ENCODE measurements at regions not wholly inside any gene's neighbourhood (a gene's known extent, or its start where the extent isn't known, plus 50 kb on each side); places are given as distances from the start of the nearest gene placed in this dataset.

DNA sequence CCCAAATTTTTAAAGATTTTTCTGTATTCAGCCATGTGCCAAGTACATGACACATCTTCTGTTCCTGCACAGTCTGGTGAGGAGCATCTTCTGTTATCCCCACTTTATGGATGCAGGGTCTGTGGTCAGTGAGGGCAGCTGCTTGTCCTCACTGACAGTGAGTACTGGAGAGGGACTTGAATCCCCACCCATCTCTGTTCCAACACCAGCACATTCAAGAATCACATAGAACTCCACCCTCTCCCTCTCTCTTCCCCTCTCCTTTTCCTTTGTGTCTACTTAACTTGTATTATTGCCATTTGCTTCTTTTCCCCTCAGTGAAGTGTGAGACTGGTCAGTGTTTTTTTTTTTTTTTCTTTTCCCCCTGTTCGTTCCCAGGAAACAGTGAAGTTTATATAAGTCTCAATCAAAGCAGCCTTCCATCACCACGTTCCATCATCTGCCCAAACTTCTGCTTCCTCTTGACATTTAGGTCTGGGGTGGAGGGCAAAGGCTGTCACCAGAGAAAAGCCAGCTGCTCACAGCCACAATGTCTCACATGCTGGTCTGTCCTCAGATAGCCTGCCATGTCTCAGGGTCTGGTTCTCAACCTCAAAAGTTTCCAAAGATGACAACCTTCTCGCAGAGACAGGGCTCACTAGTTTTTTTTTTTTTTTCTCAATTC lies 110.0 kb upstream of the SSTR4 start:
- TF ChIP-seq EZH2phosphoT487 (IDR thresholded peaks at IDR 0.05; ENCODE audit: insufficient read depth, low read depth) (no peak), EZH2 (IDR thresholded peaks at IDR 0.05; ENCODE audit: insufficient read depth, poor library complexity, severe bottlenecking) (no peak)
